ENCODE measurements at regions not wholly inside any gene's neighbourhood (a gene's known extent, or its start where the extent isn't known, plus 50 kb on each side); places are given as distances from the start of the nearest gene placed in this dataset.

GRCh38 chr3:78516937-78517336, 1250.9 kb downstream of the ROBO1 start:
- TF ChIP-seq CTCF (optimal IDR thresholded peaks at IDR 0.05 in 1 of 3, IDR thresholded peaks at IDR 0.05 in 1 of 3, conservative IDR thresholded peaks at IDR 0.05 in 1 of 3; ENCODE audit: extremely low read depth in 1 of 3, insufficient read depth in 2 of 3, low read length in 3 of 3), result no peak
- no peak for TF ChIP-seq EZH2 (IDR thresholded peaks at IDR 0.05; ENCODE audit: low read length)

All from keratinocyte (primary cell).